Muscle layer of duodenum (tissue), 2 donors: ENCODE measurements at regions not wholly inside any gene's neighbourhood (a gene's known extent, or its start where the extent isn't known, plus 50 kb on each side); places are given as distances from the start of the nearest gene placed in this dataset.

Experiments
- H3K27ac ChIP-seq: one replicate; pipeline ENCODE4 v1.7.0; 2013; ENCODE audit warnings: mild to moderate bottlenecking, low read length
- H3K27me3 ChIP-seq: one replicate; pipeline ENCODE4 v1.7.0; 2013; ENCODE audit warnings: low read depth, mild to moderate bottlenecking, control low read depth, low read length
- H3K36me3 ChIP-seq, 2 donors: one replicate each; pipeline ENCODE4 v1.7.0; 2013; ENCODE audit warnings: low read length in 2 of 2, control low read depth in 1 of 2, mild to moderate bottlenecking in 1 of 2; ENCODE audit not compliant: insufficient read depth in 2 of 2, control insufficient read depth in 1 of 2
- H3K4me1 ChIP-seq, 2 donors: one replicate each; pipeline ENCODE4 v1.7.0; 2013; ENCODE audit warnings: low read length in 2 of 2, mild to moderate bottlenecking in 2 of 2, control low read depth in 1 of 2, moderate library complexity in 1 of 2; ENCODE audit not compliant: insufficient read depth in 2 of 2, control insufficient read depth in 1 of 2
- H3K4me3 ChIP-seq, 2 donors: one replicate each; pipeline ENCODE4 v1.7.0; 2013; ENCODE audit warnings: low read length in 2 of 2, low read depth in 1 of 2, mild to moderate bottlenecking in 1 of 2
- H3K9me3 ChIP-seq, 2 donors: one replicate each; pipeline ENCODE4 v1.7.0; 2013; ENCODE audit warnings: low read length in 2 of 2, control low read depth in 1 of 2, mild to moderate bottlenecking in 1 of 2; ENCODE audit not compliant: control insufficient read depth in 1 of 2
- donor health status: healthy.

DNA sequence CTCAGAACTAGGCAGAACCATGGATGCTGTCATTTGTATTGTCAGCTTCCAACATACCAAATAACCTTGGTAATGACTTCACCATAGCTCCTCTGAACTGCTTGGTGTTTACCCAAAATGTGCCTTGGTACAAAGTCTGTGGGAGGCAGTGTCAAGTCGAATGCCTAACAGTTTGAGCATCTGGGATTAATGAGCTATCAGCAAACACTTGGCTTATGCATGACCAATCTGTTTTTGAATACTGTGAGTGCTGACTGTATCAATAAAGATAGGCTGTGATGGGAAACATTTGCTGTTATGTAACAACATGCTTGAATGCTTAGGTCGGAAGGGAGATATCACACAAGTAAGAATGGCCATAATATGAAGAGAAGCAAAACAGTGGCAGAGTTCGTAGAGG, 455.4 kb downstream of the CMPK2 start:
- no peak overlapping the region for H3K4me3 ChIP-seq
- H3K36me3 ChIP-seq, result no peaks in the 10 kb centered on the region

DNA sequence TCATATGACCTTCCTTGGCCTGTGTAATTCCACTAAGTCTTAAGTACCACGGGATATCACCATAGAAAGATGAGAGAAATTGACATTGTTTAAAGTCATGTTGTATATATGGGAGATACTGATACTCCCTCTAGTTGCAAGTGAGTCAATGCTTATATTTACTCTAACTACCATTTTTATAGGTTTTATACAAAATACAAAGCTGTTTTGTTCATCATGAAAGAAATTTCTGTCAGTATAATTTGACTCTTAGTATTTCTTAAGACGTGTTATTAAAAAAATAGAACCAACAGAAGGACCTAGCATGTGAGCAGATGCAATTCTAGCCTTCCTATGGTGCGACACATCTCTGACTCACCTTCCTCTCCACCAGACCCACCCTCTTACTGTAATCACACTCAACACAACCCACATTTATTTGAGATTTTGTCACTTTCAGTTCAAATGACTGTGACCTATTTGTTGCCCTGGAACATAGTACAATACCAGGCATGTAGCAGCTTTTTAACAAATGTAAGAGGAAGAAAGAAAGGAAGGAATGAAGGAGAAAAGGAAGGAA, 453.1 kb downstream of the CMPK2 start:
- no peak overlapping the region for H3K27ac ChIP-seq

More for the DNA sequence above, 455.4 kb downstream of the CMPK2 start:
- Histone ChIP-seq H3K27ac (no peak overlapping the region), H3K4me1 (no peaks in the 10 kb centered on the region), H3K9me3 (no peaks in the 10 kb centered on the region), H3K27me3 (no peaks in the 10 kb centered on the region)

DNA sequence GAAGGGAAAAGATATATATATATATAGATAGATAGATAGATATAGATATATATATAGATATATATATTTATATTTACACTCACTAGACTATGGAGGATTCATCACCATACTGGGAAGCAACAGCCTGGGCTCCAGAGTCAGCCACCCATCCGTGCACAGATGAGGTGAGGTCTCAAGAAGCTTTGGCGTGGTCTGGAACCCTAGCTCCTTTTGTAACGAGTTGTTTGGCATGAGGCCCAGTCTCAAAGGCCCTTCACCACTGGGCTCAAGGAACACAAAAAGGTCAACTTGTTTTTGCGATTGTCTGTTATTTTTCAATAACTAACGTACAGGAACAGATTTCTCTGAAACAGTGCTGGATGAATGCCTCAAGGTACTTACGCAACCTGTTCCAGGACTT, 448.7 kb downstream of the CMPK2 start:
- H3K4me3 ChIP-seq, result no peak overlapping the region
- no peak overlapping the region for H3K27ac ChIP-seq
- H3K36me3 ChIP-seq, result no peaks in the 10 kb centered on the region

More for the DNA sequence above, 453.1 kb downstream of the CMPK2 start:
- no peaks in the 10 kb centered on the region for H3K9me3 ChIP-seq
- no peaks in the 10 kb centered on the region for H3K4me1 ChIP-seq
- no peaks in the 10 kb centered on the region for H3K36me3 ChIP-seq
- no peaks in the 10 kb centered on the region for H3K27me3 ChIP-seq
- no peak overlapping the region for H3K4me3 ChIP-seq

DNA sequence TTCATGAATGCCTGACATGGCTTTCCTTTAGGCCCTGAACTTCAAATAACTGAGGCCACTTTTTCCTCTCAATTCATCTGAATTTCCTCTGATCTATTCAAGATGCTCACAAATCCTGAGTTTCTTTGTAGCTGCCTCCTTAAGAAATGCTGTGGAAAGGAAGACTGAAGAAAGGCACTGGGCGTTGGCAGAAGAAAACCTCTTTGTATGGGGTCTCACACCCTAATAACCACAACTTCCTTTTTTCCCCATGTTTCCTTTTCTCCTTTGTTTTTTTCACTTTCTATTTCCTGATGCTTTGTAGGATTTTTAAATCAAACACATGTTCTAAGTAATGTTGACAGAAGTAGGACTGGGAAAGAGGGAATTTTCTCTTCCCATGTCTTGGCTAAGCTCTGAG, 447.4 kb downstream of the CMPK2 start:
- Histone ChIP-seq H3K36me3 (no peaks in the 10 kb centered on the region), H3K9me3 (no peaks in the 10 kb centered on the region), H3K27ac (no peak overlapping the region), H3K27me3 (no peaks in the 10 kb centered on the region), H3K4me3 (no peak overlapping the region), H3K4me1 (no peaks in the 10 kb centered on the region)

More for the DNA sequence above, 448.7 kb downstream of the CMPK2 start:
- Histone ChIP-seq H3K9me3 (no peaks in the 10 kb centered on the region), H3K4me1 (no peaks in the 10 kb centered on the region), H3K27me3 (no peaks in the 10 kb centered on the region)

DNA sequence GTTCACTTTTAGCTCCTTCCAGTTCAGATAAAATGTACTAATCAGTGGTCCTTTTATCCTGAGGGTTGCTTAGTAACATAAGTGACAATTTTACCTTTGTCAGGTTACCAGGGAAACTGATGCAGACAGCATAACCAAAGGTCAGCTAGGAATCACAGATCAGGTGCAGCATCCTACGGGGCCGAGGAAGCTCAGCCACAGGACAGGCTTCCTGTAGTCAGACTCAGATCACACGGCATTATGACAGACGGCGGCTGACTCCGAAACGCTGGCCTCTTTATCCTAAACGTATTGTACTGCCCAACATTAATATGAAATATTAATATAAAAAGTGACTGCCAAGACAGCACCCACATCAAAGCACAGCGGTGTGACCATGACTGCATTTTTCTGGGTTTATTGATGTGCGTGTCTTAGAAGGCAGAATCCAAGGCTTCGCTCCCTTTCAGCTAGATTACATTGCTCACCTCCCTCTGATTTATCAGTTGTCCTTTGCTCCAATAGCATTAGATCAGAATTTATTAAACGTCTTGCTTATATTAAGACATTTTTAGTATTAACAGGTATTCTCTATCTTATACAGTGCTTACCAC, 444.5 kb downstream of the CMPK2 start:
- Histone ChIP-seq H3K9me3 (no peaks in the 10 kb centered on the region), H3K4me3 (no peak overlapping the region), H3K36me3 (no peaks in the 10 kb centered on the region), H3K27me3 (no peaks in the 10 kb centered on the region), H3K4me1 (no peaks in the 10 kb centered on the region), H3K27ac (no peak overlapping the region)

DNA sequence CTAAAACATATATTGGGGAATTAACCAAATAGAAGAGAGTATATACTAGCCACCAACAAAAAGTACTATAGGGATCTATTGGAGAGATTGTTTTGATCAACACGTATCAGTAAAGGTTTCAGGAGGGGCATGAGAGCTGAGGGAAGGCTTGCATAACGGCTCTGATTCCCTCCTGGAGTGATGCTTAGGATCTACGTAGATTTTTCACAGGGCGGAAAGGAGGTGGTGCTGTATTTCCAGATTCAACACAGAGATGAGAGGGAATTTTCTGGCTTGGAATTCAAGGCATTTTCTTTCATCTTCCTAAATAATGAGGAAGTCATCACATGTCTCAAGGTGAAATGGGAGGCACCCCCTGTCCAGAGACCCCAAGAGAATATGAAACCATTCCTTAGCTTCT, 443.8 kb downstream of the CMPK2 start:
- H3K27ac ChIP-seq, result no peak overlapping the region
- H3K4me1 ChIP-seq, result no peaks in the 10 kb centered on the region
- no peak overlapping the region for H3K4me3 ChIP-seq

DNA sequence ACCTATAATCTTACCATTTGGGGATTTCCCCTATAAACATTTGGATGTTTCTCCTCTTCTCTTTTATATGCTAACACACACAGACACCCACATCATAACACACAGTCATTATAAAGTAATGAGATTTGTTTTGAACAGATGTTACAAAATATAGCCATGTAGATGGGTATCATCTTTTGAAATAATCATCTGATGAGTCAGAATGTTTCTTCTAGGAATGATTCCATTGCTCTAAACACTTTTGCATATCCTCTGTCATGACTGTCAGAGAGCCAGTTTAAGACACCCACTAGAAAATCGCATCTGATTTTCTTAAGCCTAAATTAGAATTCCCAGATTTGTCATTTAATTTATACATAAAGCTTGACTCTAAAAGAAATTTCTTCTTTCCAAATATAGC, 442.6 kb downstream of the CMPK2 start:
- Histone ChIP-seq H3K9me3 (no peaks in the 10 kb centered on the region), H3K4me1 (no peaks in the 10 kb centered on the region), H3K4me3 (no peak overlapping the region), H3K27ac (no peak overlapping the region), H3K36me3 (no peaks in the 10 kb centered on the region), H3K27me3 (no peaks in the 10 kb centered on the region)

More for the DNA sequence above, 443.8 kb downstream of the CMPK2 start:
- Histone ChIP-seq H3K9me3 (no peaks in the 10 kb centered on the region), H3K36me3 (no peaks in the 10 kb centered on the region), H3K27me3 (no peaks in the 10 kb centered on the region)

DNA sequence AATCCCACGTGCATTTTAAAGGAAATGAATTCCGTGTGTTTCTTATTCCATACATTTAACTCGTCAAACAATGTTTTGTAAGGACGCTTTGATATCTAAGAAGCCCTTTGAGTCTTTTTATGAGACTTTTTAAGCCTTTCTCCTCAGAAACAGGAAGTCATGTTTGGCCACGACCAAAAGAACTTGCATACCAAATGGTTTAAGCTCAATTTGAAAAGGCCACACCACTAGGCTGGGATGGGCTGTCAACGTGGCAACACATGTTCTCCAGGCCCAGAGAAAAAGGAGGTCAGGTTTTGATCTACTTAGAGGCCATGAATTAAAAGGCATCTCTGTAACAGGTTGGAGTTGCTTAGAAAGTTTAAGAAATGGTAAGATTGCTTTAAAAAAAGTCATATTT, 441.8 kb downstream of the CMPK2 start:
- Histone ChIP-seq H3K4me1 (no peaks in the 10 kb centered on the region), H3K27ac (no peak overlapping the region), H3K4me3 (no peak overlapping the region), H3K36me3 (no peaks in the 10 kb centered on the region), H3K9me3 (no peaks in the 10 kb centered on the region), H3K27me3 (no peaks in the 10 kb centered on the region)

DNA sequence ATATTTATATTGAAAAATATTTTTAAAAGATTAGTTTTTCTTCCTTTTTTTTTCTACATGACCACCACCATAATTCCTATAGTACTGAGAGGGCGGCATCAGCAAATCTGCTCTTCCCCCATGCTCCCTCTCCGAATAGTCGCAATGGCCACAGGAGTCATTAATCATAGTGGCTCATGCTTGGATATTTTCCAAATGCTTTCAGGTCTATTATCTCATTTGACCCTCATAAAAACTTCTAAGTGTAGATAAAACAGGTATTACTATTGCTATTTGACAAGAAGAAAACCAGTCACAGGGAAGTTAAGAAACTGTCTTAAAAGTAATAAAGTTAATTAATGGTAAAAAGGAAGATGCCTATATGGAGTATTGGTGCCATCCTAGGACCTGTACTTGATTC, 440.7 kb downstream of the CMPK2 start:
- no peaks in the 10 kb centered on the region for H3K4me1 ChIP-seq
- no peaks in the 10 kb centered on the region for H3K9me3 ChIP-seq
- no peaks in the 10 kb centered on the region for H3K27me3 ChIP-seq
- no peak overlapping the region for H3K4me3 ChIP-seq
- H3K27ac ChIP-seq, result no peak overlapping the region
- no peaks in the 10 kb centered on the region for H3K36me3 ChIP-seq

DNA sequence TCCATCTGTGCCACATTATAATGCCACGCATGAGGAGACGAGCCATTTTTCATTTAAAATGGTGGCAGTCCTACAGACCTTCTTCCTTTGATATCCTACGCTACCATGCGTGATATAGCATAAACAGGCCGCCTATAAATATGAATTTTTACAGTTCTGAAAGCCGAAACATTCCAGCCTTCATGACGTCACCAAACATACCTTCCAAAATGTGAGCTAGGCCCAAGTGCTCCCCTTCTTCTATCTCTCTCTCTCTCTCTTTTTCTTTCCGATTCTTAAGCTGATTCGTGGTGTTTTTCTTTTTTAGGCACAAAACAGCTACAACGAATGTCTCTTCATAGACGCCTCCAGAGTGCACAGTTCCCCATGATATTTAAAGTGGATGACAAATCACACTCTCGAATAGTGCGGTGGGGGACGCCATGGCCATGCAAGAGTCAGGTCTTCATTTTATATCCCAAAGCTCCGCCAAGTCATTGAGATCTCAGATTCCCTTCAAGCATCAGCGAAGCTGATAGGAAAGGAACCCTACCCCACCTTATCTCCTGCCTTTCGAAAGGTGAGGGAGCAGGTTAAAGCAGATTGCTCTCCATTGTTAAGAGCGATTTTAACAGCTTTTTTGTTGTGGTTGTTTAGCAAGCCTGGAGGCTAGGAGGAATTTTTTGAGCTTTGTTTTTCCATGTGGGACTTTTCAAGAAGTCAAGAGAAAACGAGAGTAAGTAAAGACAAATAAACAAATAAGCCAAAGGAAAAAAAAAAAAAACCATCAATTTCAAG, 436.3 kb downstream of the CMPK2 start:
- H3K9me3 ChIP-seq, result no peaks in the 10 kb centered on the region
- no peak overlapping the region for H3K4me3 ChIP-seq
- no peaks in the 10 kb centered on the region for H3K36me3 ChIP-seq
- H3K27me3 ChIP-seq, result no peaks in the 10 kb centered on the region
- no peaks in the 10 kb centered on the region for H3K4me1 ChIP-seq
- H3K27ac ChIP-seq, result no peak overlapping the region

DNA sequence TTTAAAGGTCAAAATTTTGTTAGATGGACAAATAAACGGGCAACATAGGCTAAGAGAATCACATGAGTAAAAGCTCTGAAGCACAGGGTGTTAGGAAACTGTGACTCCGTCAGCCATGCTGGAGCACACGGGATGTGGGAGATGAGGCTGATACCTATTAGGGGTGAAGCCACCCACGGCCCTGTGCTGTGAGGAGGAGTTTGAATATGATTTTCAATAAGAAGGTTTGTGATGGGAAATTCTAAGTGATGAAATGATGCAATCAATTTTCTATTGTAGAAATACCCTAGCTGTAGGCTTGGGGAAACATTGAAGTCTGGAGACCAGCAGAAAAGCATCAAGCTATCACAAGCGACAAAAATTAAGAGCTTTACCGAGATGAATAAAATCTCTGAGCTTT, 431.3 kb downstream of the CMPK2 start:
- no peaks in the 10 kb centered on the region for H3K36me3 ChIP-seq
- no peaks in the 10 kb centered on the region for H3K4me1 ChIP-seq

More for the DNA sequence above, 431.3 kb downstream of the CMPK2 start:
- no peak overlapping the region for H3K4me3 ChIP-seq
- H3K27me3 ChIP-seq, result no peaks in the 10 kb centered on the region
- no peaks in the 10 kb centered on the region for H3K9me3 ChIP-seq
- no peak overlapping the region for H3K27ac ChIP-seq
